ENCODE measurements at regions not wholly inside any gene's neighbourhood (a gene's known extent, or its start where the extent isn't known, plus 50 kb on each side); places are given as distances from the start of the nearest gene placed in this dataset.

GRCh38 chr11:37371346-37371970 is 773.4 kb upstream of the RAG2 start:
- no peak for ATAC-seq
- intact Hi-C loops (cut with DNase I): no loop called here
- no peak for DNase-seq
- H3K27me3 ChIP-seq (ENCODE audit: control insufficient read depth, insufficient read depth): no peaks in the 10 kb centered on the region
- no peaks in the 10 kb centered on the region for H3K4me1 ChIP-seq (ENCODE audit: control insufficient read depth, insufficient read depth, low read length)
- H3K9me3 ChIP-seq (ENCODE audit: control insufficient read depth, low read length): no peaks in the 10 kb centered on the region
- H3K27ac ChIP-seq (ENCODE audit: low read length): no peak overlapping the region
- H3K4me3 ChIP-seq (ENCODE audit: low read length): no peak overlapping the region

DNA sequence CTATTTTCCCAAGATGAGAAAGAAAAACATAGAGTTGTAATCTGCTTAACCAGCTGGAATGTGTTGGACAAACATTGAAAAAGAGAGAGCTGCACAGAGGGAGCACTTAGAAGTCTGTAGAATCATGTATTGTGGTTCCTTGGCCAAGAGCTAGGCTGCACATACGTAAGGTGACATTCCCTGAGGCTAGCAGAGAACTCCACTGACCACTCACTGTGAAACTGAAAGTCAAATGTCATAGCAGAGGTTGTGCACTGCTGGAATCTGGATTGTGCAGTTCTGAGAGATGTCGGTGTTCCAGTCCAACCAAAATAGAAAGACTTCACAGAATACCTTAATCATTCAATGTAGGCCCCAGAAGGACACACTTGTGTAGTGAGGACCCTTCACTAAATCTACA is 772.8 kb upstream of the RAG2 start:
- intact Hi-C loops (cut with DNase I): no loop called here
- no peak for ATAC-seq
- Histone ChIP-seq H3K27me3 (ENCODE audit: control insufficient read depth, insufficient read depth) (no peaks in the 10 kb centered on the region), H3K9me3 (ENCODE audit: control insufficient read depth, low read length) (no peaks in the 10 kb centered on the region), H3K4me3 (ENCODE audit: low read length) (no peak overlapping the region), H3K4me1 (ENCODE audit: control insufficient read depth, insufficient read depth, low read length) (no peaks in the 10 kb centered on the region), H3K27ac (ENCODE audit: low read length) (no peak overlapping the region)
- WGBS: 78% methylated on average over 2 of the region's 2 CpGs
- no peak for DNase-seq

DNA sequence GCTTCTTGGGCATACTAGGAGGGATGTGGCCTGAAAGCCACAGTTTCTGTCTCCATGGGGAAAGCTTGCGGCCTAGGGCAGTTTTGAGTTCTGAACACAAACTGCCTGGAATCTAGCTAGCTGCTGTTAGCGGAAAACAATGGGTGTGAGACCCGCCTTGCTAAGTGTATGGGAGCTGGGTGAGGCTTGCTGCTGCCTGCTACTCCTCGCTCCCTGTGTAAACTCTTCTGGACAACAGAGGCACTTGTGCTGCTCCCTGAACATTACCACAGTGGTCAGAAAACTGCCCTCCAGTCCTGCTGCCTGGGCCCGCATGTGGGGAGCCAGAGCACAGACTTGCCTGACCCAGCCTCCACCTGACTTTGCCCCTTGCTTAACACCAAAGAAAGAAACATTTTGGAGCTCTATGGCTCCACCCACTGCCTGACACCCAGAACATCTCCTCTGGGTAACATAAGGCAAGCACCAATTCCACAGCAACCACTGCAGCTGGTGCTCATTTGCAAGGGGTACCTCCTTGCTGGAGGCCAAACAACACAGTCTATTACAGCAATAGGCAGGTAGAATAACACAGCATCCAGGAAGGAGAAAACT is 766.3 kb upstream of the RAG2 start:
- intact Hi-C loops (cut with DNase I): no loop called here
- ATAC-seq (no peak), DNase-seq (no peak)
- Histone ChIP-seq H3K4me1 (ENCODE audit: control insufficient read depth, insufficient read depth, low read length) (no peaks in the 10 kb centered on the region), H3K27me3 (ENCODE audit: control insufficient read depth, insufficient read depth) (no peaks in the 10 kb centered on the region), H3K4me3 (ENCODE audit: low read length) (no peak overlapping the region), H3K27ac (ENCODE audit: low read length) (no peak overlapping the region), H3K9me3 (ENCODE audit: control insufficient read depth, low read length) (no peaks in the 10 kb centered on the region)
- 93% methylated on average over 5 of the region's 5 CpGs for WGBS

DNA sequence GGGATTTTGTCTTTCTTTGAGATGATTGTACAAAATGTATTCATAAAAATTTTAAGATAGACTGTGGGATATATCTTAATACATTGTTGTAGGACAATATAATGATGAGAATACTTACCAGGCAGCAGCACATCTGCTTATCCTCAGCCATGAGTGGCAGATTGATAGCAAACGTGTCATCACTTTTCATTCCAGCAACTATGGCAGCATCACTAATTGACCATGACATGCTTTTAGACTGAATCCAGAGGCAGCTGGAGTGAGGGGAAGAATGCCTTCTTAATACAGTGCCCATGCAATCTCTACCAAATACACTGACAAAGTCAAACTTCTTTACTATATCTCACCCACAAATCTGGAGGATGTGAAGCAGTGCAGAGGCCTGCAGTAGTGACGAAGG is 755.2 kb upstream of the RAG2 start:
- 48% methylated on average over 2 of the region's 2 CpGs for WGBS
- intact Hi-C loops (cut with DNase I): no loop called here
- Histone ChIP-seq H3K27me3 (ENCODE audit: control insufficient read depth, insufficient read depth) (no peaks in the 10 kb centered on the region), H3K27ac (ENCODE audit: low read length) (no peak overlapping the region), H3K4me3 (ENCODE audit: low read length) (no peak overlapping the region), H3K4me1 (ENCODE audit: control insufficient read depth, insufficient read depth, low read length) (no peaks in the 10 kb centered on the region), H3K9me3 (ENCODE audit: control insufficient read depth, low read length) (no peaks in the 10 kb centered on the region)
- DNase-seq (no peak), ATAC-seq (no peak)

GRCh38 chr11:37352485-37352884 is 754.4 kb upstream of the RAG2 start:
- H3K27me3 ChIP-seq (ENCODE audit: control insufficient read depth, insufficient read depth): no peaks in the 10 kb centered on the region
- H3K4me1 ChIP-seq (ENCODE audit: control insufficient read depth, insufficient read depth, low read length): no peaks in the 10 kb centered on the region
- no peak for ATAC-seq
- 66% methylated on average over 3 of the region's 3 CpGs for WGBS
- DNase-seq: no peak
- H3K4me3 ChIP-seq (ENCODE audit: low read length): no peak overlapping the region
- intact Hi-C loops (cut with DNase I): no loop called here
- no peaks in the 10 kb centered on the region for H3K9me3 ChIP-seq (ENCODE audit: control insufficient read depth, low read length)
- no peak overlapping the region for H3K27ac ChIP-seq (ENCODE audit: low read length)

GRCh38 chr11:37343290-37343689 is 745.3 kb upstream of the RAG2 start:
- H3K4me3 ChIP-seq (ENCODE audit: low read length): no peak overlapping the region
- no peaks in the 10 kb centered on the region for H3K9me3 ChIP-seq (ENCODE audit: control insufficient read depth, low read length)
- no peak for DNase-seq
- 76% methylated on average over 1 of the region's 1 CpG for WGBS
- H3K4me1 ChIP-seq (ENCODE audit: control insufficient read depth, insufficient read depth, low read length): no peaks in the 10 kb centered on the region
- H3K27ac ChIP-seq (ENCODE audit: low read length): no peak overlapping the region
- intact Hi-C loops (cut with DNase I): no loop called here
- ATAC-seq: no peak
- H3K27me3 ChIP-seq (ENCODE audit: control insufficient read depth, insufficient read depth): no peaks in the 10 kb centered on the region

DNA sequence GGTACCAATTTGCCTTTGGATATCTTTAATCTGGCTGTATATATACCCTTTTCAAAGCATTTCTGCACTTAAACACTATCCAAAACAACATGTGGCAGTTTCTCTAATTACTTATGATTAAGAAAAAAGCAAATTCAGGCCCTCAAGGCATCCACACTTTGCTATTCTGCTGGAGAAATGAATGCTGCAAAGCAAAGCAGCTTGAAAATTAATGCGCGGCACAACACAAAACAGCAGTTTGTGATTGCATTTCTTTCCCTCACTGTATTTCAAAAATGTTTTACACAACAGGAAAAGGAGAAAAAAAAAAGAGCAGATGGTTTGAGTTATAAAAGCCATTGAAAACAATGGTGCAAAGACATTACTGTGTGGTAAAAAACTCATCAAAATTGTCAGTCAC is 738.4 kb upstream of the RAG2 start:
- H3K4me3 ChIP-seq (ENCODE audit: low read length): no peak overlapping the region
- intact Hi-C loops (cut with DNase I): no loop called here

DNA sequence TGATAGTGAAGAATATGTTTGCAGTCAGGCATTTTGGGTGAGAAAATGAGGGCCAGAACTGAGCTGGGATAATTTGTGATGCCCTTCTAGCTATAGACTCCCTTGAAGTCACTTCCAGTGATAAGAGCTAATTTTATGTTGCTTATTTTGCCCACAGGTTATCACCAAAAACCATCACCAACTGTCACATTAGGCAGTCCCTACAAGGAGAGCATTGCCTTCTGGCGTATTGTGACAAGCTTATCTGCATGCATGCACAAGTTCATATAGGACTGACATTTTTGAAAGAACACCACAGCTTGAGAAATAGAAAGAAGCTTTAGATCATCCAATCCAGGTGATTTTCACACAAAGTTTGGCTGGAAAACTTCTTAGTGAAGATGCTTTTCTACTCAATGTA is 735.3 kb upstream of the RAG2 start:
- H3K27ac ChIP-seq (ENCODE audit: low read length): no peak overlapping the region
- DNase-seq (no peak), ATAC-seq (no peak)
- WGBS: 74% methylated on average over 1 of the region's 1 CpG
- intact Hi-C loops (cut with DNase I): no loop called here
- no peaks in the 10 kb centered on the region for H3K27me3 ChIP-seq (ENCODE audit: control insufficient read depth, insufficient read depth)
- no peaks in the 10 kb centered on the region for H3K4me1 ChIP-seq (ENCODE audit: control insufficient read depth, insufficient read depth, low read length)
- H3K4me3 ChIP-seq (ENCODE audit: low read length): no peak overlapping the region
- no peaks in the 10 kb centered on the region for H3K9me3 ChIP-seq (ENCODE audit: control insufficient read depth, low read length)

More for the DNA sequence above, 738.4 kb upstream of the RAG2 start:
- ATAC-seq: no peak
- no peaks in the 10 kb centered on the region for H3K9me3 ChIP-seq (ENCODE audit: control insufficient read depth, low read length)
- H3K27ac ChIP-seq (ENCODE audit: low read length): no peak overlapping the region
- H3K4me1 ChIP-seq (ENCODE audit: control insufficient read depth, insufficient read depth, low read length): no peaks in the 10 kb centered on the region
- no peaks in the 10 kb centered on the region for H3K27me3 ChIP-seq (ENCODE audit: control insufficient read depth, insufficient read depth)
- DNase-seq: no peak
- WGBS: 90% methylated on average over 2 of the region's 2 CpGs

- ATAC-seq (no peak), DNase-seq (no peak)
- Histone ChIP-seq H3K27ac (ENCODE audit: low read length) (no peak overlapping the region), H3K9me3 (ENCODE audit: control insufficient read depth, low read length) (no peaks in the 10 kb centered on the region), H3K4me1 (ENCODE audit: control insufficient read depth, insufficient read depth, low read length) (no peaks in the 10 kb centered on the region), H3K4me3 (ENCODE audit: low read length) (no peak overlapping the region), H3K27me3 (ENCODE audit: control insufficient read depth, insufficient read depth) (no peaks in the 10 kb centered on the region)
- intact Hi-C loops (cut with DNase I): no loop called here
These were observed 725.8 kb upstream of the RAG2 start for GRCh38 chr11:37323843-37324242.

GRCh38 chr11:37322333-37323194 is 724.5 kb upstream of the RAG2 start:
- ATAC-seq: no peak
- Histone ChIP-seq H3K27ac (ENCODE audit: low read length) (no peak overlapping the region), H3K4me3 (ENCODE audit: low read length) (no peak overlapping the region), H3K4me1 (ENCODE audit: control insufficient read depth, insufficient read depth, low read length) (no peaks in the 10 kb centered on the region), H3K9me3 (ENCODE audit: control insufficient read depth, low read length) (no peaks in the 10 kb centered on the region), H3K27me3 (ENCODE audit: control insufficient read depth, insufficient read depth) (no peaks in the 10 kb centered on the region)
- DNase-seq: no peak
- WGBS: 78% methylated on average over 8 of the region's 8 CpGs
- intact Hi-C loops (cut with DNase I): no loop called here

GRCh38 chr11:37320921-37321320 is 722.9 kb upstream of the RAG2 start:
- H3K27ac ChIP-seq (ENCODE audit: low read length): no peak overlapping the region
- intact Hi-C loops (cut with DNase I): no loop called here
- no peak overlapping the region for H3K4me3 ChIP-seq (ENCODE audit: low read length)
- H3K27me3 ChIP-seq (ENCODE audit: control insufficient read depth, insufficient read depth): no peaks in the 10 kb centered on the region
- no peak for DNase-seq
- no peaks in the 10 kb centered on the region for H3K9me3 ChIP-seq (ENCODE audit: control insufficient read depth, low read length)
- no peaks in the 10 kb centered on the region for H3K4me1 ChIP-seq (ENCODE audit: control insufficient read depth, insufficient read depth, low read length)
- ATAC-seq: no peak
